GM12878 (cell line): ENCODE measurements at regions not wholly inside any gene's neighbourhood (a gene's known extent, or its start where the extent isn't known, plus 50 kb on each side); places are given as distances from the start of the nearest gene placed in this dataset.

ENCODE experiments used
- ATF3 ChIP-seq: IDR thresholded peaks from 2 replicates; pipeline ENCODE4 v1.6.1; 2011; ENCODE audit warnings: low read depth, mild to moderate bottlenecking, low read length, moderate library complexity, borderline replicate concordance; ENCODE audit errors: extremely low read depth
- CEBPZ ChIP-seq: fragments of 150-350 bp; IDR thresholded peaks from 2 replicates; pipeline ENCODE4 v1.6.1; 2016; ENCODE audit warnings: low read depth, low read length
- CREM ChIP-seq: IDR thresholded peaks from 2 replicates; pipeline ENCODE4 v1.6.1; 2014; ENCODE audit warnings: antibody characterized with exemption, low read depth
- CTCF ChIP-seq, 3 experiments: IDR thresholded peaks in 2 of 3; conservative IDR thresholded peaks in 1 of 3; 2 replicates each; pipeline ENCODE4 v1.5.1; 2011; ENCODE audit warnings: low read depth in 3 of 3, low read length in 3 of 3, mild to moderate bottlenecking in 3 of 3, control low read depth in 2 of 3, moderate library complexity in 2 of 3, inconsistent platforms in 1 of 3, mixed read lengths in 1 of 3; ENCODE audit not compliant: control insufficient read depth in 2 of 3, insufficient read depth in 1 of 3; ENCODE audit errors: extremely low read depth in 1 of 3
- EZH2 ChIP-seq: IDR thresholded peaks from 2 replicates; pipeline ENCODE4 v1.6.1; 2012; ENCODE audit warnings: low read depth, mild to moderate bottlenecking, control low read depth, inconsistent platforms, low read length, borderline replicate concordance; ENCODE audit not compliant: control insufficient read depth
- GABPA ChIP-seq: IDR thresholded peaks from 2 replicates; pipeline ENCODE4 v1.6.1; 2014; ENCODE audit warnings: antibody characterized with exemption, low read depth, mild to moderate bottlenecking, inconsistent platforms
- POLR2A ChIP-seq: IDR thresholded peaks from 2 replicates; pipeline ENCODE4 v1.6.1; 2011; ENCODE audit warnings: low read depth, mild to moderate bottlenecking, low read length
- SIN3A ChIP-seq: IDR thresholded peaks from 2 replicates; pipeline ENCODE4 v1.6.1; 2012; ENCODE audit warnings: low read depth, low read length, improper control_type of control experiment
- YY1 ChIP-seq: IDR thresholded peaks from 2 replicates; pipeline ENCODE4 v1.6.1; 2011; ENCODE audit warnings: low read depth, mild to moderate bottlenecking, low read length
- ZBTB11 ChIP-seq: fragments of 450-650 bp; formaldehyde crosslinking; IDR thresholded peaks from 2 replicates; pipeline ENCODE4 v1.5.0; 2022; ENCODE audit warnings: mild to moderate bottlenecking, missing genetic modification characterization
- ZNF592 ChIP-seq: fragments of 450-650 bp; IDR thresholded peaks from 2 replicates; pipeline ENCODE4 v1.6.1; 2017; ENCODE audit warnings: mild to moderate bottlenecking, moderate library complexity

GRCh38 chr2:77652499-77652898, 130.3 kb upstream of the LRRTM4 start:
- TF ChIP-seq CTCF (IDR thresholded peaks at IDR 0.05 in 2 of 3, conservative IDR thresholded peaks at IDR 0.05 in 1 of 3; ENCODE audit: control insufficient read depth in 2 of 3, extremely low read depth in 1 of 3, insufficient read depth in 1 of 3, low read depth in 3 of 3, low read length in 3 of 3) (no peak), SIN3A (no peak), EZH2 (no peak), ZBTB11 (CRISPR knock-in tag) (no peak), ZNF592 (no peak), CEBPZ (no peak), ATF3 (no peak), POLR2A (no peak), GABPA (no peak), YY1 (no peak), CREM (no peak)
